K562 (cell line): ENCODE measurements at regions not wholly inside any gene's neighbourhood (a gene's known extent, or its start where the extent isn't known, plus 50 kb on each side); places are given as distances from the start of the nearest gene placed in this dataset.

Experiments used
- CBFA2T2 ChIP-seq: fragments of 450-650 bp; conservative IDR thresholded peaks from 2 replicates; pipeline ENCODE4 v1.6.1; 2017; ENCODE audit warnings: mild to moderate bottlenecking
- KLF1 ChIP-seq: fragments of 450-650 bp; IDR thresholded peaks from 2 replicates; pipeline ENCODE4 v1.6.1; 2016; ENCODE audit warnings: missing genetic modification characterization, missing compliant biosample characterization
- MCM3 ChIP-seq: fragments of 450-650 bp; IDR thresholded peaks from 2 replicates; pipeline ENCODE4 v1.6.1; 2016
- PATZ1 ChIP-seq: fragments of 250-450 bp; sonication (Bioruptor Pico); IDR thresholded peaks from 2 replicates; pipeline ENCODE4 v1.5.0; 2020; ENCODE audit warnings: mild to moderate bottlenecking, borderline replicate concordance
- PCBP2 ChIP-seq: fragments of 200-400 bp; formaldehyde crosslinking; IDR thresholded peaks from 2 replicates; pipeline ENCODE4 v1.6.1; 2018; ENCODE audit warnings: low read length, low read depth, mild to moderate bottlenecking, moderate library complexity; ENCODE audit not compliant: poor library complexity, severe bottlenecking
- PKNOX1 ChIP-seq: fragments of 450-650 bp; IDR thresholded peaks from 2 replicates; pipeline ENCODE4 v1.6.1; 2016
- RBM39 ChIP-seq: fragments of 200-400 bp; formaldehyde crosslinking; optimal IDR thresholded peaks from 2 replicates; pipeline ENCODE3; 2018; ENCODE audit warnings: low read depth, low read length
- SMARCE1 ChIP-seq: fragments of 450-650 bp; IDR thresholded peaks from 2 replicates; pipeline ENCODE4 v1.7.1; 2016; ENCODE audit warnings: mild to moderate bottlenecking
- SRF ChIP-seq, 2 experiments: fragments of 250-450, 450-650 bp in 1 of 2; sonication (Bioruptor Pico) in 1 of 2; sonication (generic) in 1 of 2; formaldehyde crosslinking; IDR thresholded peaks; 2 replicates each; pipeline versions ENCODE4 v1.5.0 to v1.5.1; 2020 to 2022; ENCODE audit warnings: mild to moderate bottlenecking in 1 of 2, missing genetic modification reagents in 1 of 2
- ZNF318 ChIP-seq, 2 experiments: fragments of 450-650 bp; IDR thresholded peaks; 2 replicates each; pipeline ENCODE4 v1.6.1; 2016; ENCODE audit warnings: mild to moderate bottlenecking in 2 of 2, borderline replicate concordance in 1 of 2, low read depth in 1 of 2, moderate library complexity in 1 of 2
- TF ChIP-seq, protein P1 (sequence below), 2 experiments: fragments of 450-650 bp; conservative IDR thresholded peaks; 2 replicates each; pipeline ENCODE4 v1.6.1; 2017; ENCODE audit warnings: mild to moderate bottlenecking in 2 of 2, moderate library complexity in 2 of 2

GRCh38 chr2:195390686-195391321, 266.2 kb upstream of the SLC39A10 start (continued):
- no peak for TF ChIP-seq ZNF318 (IDR thresholded peaks at IDR 0.05; ENCODE audit: borderline replicate concordance in 1 of 2, low read depth in 1 of 2)
- TF ChIP-seq MCM3 = no peak
- no peak for TF ChIP-seq RBM39
- TF ChIP-seq PKNOX1 = no peak
- no peak for TF ChIP-seq CBFA2T2
- no peak for TF ChIP-seq SRF (CRISPR knock-in tag; IDR thresholded peaks at IDR 0.05)
- TF ChIP-seq, protein P1, sequence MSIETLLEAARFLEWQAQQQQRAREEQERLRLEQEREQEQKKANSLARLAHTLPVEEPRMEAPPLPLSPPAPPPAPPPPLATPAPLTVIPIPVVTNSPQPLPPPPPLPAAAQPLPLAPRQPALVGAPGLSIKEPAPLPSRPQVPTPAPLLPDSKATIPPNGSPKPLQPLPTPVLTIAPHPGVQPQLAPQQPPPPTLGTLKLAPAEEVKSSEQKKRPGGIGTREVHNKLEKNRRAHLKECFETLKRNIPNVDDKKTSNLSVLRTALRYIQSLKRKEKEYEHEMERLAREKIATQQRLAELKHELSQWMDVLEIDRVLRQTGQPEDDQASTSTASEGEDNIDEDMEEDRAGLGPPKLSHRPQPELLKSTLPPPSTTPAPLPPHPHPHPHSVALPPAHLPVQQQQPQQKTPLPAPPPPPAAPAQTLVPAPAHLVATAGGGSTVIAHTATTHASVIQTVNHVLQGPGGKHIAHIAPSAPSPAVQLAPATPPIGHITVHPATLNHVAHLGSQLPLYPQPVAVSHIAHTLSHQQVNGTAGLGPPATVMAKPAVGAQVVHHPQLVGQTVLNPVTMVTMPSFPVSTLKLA (conservative IDR thresholded peaks at IDR 0.05) = no peak
- TF ChIP-seq PCBP2 = no peak
- no peak for TF ChIP-seq PATZ1 (CRISPR knock-in tag)
- no peak for TF ChIP-seq KLF1 (tag)
- no peak for TF ChIP-seq SMARCE1
